Epithelial cell of esophagus (primary cell): ENCODE measurements at regions not wholly inside any gene's neighbourhood (a gene's known extent, or its start where the extent isn't known, plus 50 kb on each side); places are given as distances from the start of the nearest gene placed in this dataset.

Experiments
- DNase-seq: peaks from one replicate; pipeline ENCODE4 v3.0.0; 2010; ENCODE audit warnings: low read depth
- H3K4me3 ChIP-seq: 2 replicates; pipeline ENCODE4 v1.5.1; 2011; ENCODE audit warnings: mild to moderate bottlenecking, low read length, control low read depth
- TF ChIP-seq, protein P1 (sequence below): IDR thresholded peaks from 2 replicates; pipeline ENCODE4 v1.5.1; 2011; ENCODE audit warnings: low read depth, mild to moderate bottlenecking, low read length, control low read depth, inconsistent platforms; ENCODE audit not compliant: insufficient read depth; ENCODE audit errors: missing control alignments

DNA sequence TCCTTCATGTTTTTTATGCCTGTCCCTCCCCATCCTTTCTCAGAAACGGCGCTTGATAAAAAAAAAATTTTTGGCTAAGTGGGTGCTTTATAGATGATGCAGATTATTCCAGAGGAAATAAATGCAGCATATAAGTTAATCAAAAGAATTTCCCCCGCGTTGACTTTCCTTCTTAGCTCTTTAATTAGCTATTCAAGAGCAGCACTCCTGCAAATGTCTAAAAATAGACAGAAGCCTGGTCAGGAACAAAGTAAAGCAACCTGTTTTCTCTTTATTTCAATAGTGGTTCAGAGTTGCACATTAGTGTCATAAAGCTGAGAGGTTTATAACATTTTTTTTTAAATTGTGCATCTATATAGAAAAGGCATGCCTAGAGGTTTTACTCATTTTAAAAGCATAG is 439.5 kb upstream of the LRRC7 start:
- TF ChIP-seq, protein P1, sequence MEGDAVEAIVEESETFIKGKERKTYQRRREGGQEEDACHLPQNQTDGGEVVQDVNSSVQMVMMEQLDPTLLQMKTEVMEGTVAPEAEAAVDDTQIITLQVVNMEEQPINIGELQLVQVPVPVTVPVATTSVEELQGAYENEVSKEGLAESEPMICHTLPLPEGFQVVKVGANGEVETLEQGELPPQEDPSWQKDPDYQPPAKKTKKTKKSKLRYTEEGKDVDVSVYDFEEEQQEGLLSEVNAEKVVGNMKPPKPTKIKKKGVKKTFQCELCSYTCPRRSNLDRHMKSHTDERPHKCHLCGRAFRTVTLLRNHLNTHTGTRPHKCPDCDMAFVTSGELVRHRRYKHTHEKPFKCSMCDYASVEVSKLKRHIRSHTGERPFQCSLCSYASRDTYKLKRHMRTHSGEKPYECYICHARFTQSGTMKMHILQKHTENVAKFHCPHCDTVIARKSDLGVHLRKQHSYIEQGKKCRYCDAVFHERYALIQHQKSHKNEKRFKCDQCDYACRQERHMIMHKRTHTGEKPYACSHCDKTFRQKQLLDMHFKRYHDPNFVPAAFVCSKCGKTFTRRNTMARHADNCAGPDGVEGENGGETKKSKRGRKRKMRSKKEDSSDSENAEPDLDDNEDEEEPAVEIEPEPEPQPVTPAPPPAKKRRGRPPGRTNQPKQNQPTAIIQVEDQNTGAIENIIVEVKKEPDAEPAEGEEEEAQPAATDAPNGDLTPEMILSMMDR, result no peak
- H3K4me3 ChIP-seq, result no peak overlapping the region
- DNase-seq, result no peak

DNA sequence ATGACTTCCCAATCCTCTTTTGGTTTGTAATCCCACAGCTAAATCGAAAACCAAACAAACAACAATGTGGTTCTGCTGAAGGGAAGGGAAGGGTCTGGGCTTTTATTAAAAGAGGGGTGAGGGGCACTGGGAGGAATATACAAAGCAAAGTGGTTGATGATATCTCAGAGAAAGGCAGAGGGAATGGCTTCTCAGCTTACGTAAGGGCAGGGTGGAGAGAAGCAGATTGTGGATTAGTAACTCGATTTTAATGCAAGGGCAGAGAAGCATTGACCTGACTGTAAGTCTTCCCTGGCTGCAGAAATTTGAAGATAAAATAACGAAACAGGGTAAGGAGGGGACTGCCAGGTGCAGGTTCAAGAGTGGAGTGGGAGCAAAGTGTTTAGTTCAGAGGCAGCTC is 438.2 kb upstream of the LRRC7 start:
- TF ChIP-seq, protein P1, result no peak
- H3K4me3 ChIP-seq, result no peak overlapping the region
- DNase-seq, result no peak

DNA sequence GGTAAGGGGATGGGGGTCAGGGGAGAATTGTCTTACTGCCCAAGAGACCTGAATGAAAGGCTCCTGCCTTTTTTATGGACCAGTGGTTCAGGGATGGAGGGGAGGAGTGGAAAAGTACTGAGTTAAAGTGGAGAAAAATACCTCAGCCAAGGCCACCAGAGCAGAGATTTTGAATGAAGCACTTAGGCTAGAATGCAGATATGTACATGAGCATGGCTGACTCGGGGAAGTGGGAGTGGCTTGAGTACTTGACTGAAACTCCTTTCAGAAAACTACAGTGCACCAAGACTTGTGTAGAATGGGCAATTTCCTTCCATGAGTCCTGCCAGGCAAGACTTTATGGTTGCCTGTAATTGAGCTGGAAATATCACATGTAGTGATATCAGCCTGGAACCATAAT is 429.6 kb upstream of the LRRC7 start:
- H3K4me3 ChIP-seq, result no peak overlapping the region
- DNase-seq, result no peak
- TF ChIP-seq, protein P1, result no peak

DNA sequence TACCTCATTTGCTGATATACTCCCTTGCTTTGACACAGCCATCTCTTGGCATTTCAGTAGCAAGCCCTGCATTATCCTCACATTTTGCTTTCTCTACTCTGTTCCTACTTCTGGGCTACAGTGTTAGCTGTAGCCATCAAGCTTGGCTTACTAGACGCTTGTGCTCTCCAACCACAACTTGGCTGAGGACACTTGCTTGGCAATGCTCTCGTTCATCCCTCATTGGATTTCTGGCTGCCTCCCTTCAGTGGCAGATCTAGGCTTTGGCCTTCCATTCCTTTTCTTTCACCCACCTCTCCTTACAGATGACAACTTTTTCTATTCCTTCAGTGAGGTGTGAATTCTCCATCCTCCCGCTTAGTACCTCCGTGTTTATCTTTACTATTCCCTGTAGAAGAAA is 428.7 kb upstream of the LRRC7 start:
- no peak overlapping the region for H3K4me3 ChIP-seq
- TF ChIP-seq, protein P1, result no peak
- DNase-seq, result no peak

DNA sequence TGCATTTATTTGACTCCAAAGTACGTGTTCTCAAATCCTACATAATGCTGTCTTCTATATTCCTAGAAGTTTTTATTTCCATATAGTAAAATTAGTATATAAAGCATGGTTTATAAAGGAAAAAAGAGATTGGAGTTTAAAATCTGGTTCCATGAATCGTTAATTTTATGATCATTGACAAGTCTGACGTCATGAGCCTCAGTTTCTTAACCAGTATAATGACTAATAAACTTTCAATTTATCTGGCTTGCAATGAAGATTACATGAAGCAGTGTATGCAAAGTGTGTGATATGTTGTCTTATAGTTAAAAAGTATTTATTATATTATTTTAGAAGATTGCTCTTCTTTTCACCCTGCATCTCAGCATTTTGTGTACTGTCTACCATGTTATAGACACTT is 421.4 kb upstream of the LRRC7 start:
- H3K4me3 ChIP-seq, result no peak overlapping the region
- DNase-seq, result no peak
- TF ChIP-seq, protein P1, result no peak

DNA sequence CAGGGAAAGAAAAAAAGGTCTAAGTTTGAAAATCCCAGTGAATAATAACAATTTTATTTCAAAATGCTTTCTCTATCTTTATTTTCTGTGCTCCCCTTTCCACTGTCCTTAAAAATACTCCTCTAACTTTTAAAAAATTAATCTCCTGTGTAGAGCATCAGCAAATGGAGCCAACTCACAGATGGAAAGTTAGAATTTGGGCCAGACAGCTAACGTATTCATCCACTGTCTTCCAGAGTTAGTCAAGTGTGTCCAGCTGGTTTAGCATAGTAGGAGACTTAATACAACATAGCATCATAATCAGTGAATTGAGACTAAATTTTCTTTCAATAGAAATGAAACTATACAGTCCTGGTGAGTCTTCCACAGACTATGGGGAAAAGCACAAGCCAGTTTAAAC is 419.0 kb upstream of the LRRC7 start:
- TF ChIP-seq, protein P1, result no peak
- no peak overlapping the region for H3K4me3 ChIP-seq
- no peak for DNase-seq

DNA sequence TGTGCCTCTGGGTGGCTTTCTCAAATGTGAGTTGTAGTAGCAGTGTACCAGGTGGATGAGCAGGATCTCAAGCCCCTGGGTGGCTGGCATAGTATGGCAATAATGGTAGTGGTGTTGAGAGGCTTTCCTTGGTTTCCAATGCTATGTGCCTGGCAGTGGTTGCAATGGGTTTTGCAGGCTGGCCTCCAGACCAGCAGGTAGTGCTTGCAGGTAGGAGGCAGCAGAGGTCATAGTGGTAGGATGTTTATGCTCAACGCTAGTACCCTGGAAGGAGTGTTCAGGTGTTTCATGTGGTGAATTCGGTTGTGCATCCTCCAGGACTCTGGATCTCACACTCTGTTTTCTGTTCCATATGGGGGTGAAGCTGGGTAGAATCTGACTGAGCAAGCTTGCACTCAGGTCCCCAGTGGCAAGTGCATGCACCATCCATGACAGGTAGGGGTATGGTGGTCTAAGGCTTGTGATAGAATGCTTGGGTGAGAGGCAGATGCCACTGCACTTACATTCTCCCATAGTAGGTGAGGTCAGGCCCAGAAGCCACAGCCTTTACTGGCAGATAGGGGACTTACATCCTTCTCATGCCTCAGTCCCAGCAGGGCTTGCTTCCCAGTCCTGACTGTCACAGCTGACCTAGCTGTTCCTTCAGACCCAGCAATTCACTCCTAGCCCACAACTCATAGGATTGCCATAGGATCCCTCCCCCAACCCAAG is 410.5 kb upstream of the LRRC7 start:
- H3K4me3 ChIP-seq, result no peak overlapping the region
- TF ChIP-seq, protein P1, result peak; percentile 3
- DNase-seq, result no peak
